GM12873 (cell line): ENCODE measurements at regions not wholly inside any gene's neighbourhood (a gene's known extent, or its start where the extent isn't known, plus 50 kb on each side); places are given as distances from the start of the nearest gene placed in this dataset.

ENCODE experiments used
- TF ChIP-seq, protein P1 (sequence below): IDR thresholded peaks from 2 replicates; pipeline ENCODE4 v1.5.1; 2012; ENCODE audit warnings: low read depth, mild to moderate bottlenecking, moderate library complexity, low read length, control low read depth; ENCODE audit not compliant: insufficient read depth; ENCODE audit errors: missing control alignments

DNA sequence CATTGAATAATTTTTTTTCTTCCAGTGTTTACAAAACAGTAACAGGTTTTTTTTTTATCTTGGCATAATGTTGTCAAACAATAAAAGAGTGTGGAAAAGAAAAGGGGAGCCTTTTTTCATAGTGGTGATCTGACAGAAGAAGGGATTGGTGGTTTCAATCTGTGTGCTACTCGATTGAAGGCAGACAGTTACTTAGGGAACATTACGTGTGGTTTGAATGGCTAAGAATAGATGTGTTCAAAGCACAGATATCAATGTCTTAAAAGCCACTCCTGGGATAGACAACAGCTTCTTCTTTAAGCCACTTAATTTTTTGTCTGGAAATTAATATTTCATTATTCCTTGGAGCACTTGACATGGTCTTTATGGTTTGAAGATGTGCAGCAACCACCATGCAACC is 558.6 kb upstream of the ADGRL2 start:
- TF ChIP-seq, protein P1, sequence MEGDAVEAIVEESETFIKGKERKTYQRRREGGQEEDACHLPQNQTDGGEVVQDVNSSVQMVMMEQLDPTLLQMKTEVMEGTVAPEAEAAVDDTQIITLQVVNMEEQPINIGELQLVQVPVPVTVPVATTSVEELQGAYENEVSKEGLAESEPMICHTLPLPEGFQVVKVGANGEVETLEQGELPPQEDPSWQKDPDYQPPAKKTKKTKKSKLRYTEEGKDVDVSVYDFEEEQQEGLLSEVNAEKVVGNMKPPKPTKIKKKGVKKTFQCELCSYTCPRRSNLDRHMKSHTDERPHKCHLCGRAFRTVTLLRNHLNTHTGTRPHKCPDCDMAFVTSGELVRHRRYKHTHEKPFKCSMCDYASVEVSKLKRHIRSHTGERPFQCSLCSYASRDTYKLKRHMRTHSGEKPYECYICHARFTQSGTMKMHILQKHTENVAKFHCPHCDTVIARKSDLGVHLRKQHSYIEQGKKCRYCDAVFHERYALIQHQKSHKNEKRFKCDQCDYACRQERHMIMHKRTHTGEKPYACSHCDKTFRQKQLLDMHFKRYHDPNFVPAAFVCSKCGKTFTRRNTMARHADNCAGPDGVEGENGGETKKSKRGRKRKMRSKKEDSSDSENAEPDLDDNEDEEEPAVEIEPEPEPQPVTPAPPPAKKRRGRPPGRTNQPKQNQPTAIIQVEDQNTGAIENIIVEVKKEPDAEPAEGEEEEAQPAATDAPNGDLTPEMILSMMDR: no peak

DNA sequence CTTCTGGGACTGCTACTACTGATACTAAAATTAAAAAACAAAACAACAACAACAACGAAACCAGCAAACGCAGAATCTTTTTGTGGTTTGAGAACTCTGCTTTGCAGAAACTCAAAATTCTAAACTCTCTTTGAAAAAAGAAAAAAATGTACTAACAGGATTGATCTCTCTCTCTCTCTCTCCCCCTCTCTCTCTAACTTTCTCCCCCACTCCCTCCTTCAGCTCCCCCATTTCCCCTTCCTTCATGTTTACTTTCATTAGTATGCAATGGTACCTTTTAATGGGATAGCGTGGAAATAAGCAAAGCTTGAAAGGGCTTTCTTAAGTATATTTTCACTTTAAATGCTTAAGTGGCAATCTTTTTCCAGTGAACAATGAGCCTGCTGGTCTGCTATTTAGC is 562.6 kb upstream of the ADGRL2 start:
- TF ChIP-seq, protein P1: no peak

DNA sequence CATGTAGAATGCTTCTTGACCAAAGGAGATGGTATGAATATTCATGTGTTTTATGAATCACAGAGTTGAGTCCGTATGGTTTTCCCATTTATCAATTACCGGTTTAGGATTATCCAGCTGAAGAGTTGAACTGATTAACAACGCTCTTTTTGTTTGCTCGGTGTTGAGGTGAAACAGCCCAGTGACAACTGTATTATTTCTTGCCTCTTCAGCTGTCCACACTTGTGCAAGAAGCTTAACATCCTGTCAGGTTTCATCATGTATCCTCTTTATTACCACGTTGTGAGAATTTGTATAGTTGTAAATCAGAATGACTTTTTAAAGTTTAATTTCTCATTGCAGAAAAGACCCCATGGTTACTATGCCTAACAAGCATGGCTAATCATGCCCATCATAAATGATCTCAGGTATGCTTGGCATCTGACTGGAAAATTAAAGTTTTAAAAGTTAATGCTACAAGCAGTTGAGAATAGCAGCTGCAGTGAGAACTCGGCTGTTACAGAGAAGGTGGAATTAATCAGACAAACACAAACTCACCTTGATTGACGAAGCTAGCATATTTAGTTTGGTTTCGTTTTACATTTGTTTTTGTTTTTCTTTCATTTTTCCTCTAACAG is 563.2 kb upstream of the ADGRL2 start:
- TF ChIP-seq, protein P1: no peak

DNA sequence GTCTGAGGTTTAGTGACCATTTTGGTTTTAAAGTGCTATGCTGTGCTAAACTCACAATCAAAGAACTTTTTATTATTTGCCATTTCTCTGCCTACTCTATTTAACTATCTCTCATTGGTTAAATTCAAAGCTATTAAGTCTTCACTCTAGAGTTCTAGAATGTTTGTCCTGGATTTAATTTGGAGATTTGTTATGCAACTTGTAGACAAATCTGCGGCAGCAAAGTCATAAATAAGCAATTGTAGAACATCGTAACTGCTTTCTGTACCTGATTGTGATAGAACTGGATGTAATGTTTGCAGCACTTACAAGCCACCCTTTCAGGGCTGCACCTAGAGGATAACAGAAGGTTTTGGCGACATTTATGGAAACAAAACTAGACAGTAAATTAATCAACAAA is 566.5 kb upstream of the ADGRL2 start:
- TF ChIP-seq, protein P1: no peak

DNA sequence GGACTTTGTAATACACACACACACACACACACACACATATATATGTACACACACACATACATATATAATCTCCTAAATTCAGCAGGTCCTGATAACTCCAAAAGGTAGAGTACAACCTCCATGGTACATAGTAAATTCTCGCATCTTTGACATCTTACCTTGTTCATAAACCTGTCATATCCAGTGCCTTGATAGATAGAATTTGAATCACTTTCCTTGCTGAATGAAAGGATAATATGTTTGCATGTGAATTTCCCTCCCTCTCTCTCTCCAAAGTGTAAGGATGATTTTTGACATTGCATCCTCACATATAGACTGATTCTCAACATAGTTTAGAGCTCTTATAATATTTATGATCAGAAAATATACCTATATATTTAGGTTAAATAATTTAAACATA is 567.1 kb upstream of the ADGRL2 start:
- TF ChIP-seq, protein P1: no peak

DNA sequence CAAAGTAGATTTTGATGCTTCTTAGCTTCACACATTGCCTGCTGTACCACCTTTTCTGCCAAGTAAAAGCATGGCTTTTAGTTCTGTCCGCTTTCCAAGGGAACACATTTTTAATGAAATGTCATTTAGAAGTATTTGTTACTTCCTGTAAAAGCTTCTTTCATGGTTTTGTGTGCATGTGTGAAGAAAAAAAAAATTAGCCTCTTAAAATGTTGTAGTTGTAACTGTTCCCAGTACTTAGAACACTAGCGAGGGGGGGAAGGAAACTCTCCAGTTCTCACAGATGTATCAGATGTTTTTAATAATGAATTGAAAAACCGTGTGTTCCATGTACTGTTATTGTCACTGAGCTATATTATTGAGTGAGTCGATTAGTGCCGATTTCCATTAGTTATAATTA is 568.3 kb upstream of the ADGRL2 start:
- TF ChIP-seq, protein P1: no peak

DNA sequence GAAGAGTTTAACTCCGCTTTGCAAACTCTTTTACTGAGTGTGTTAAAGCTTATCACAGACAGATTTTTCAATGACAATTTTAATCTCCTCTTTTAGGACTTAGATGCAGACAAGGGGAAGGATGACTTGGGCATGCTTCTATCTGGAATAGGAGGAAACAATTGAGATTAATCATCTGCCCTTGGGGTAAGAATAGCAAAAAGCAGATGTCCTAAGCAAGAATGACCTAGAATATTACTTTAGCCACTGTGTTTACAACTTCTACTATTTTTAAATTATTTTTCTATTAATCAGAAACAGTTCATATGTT is 569.0 kb upstream of the ADGRL2 start:
- TF ChIP-seq, protein P1: no peak
